ENCODE measurements at regions not wholly inside any gene's neighbourhood (a gene's known extent, or its start where the extent isn't known, plus 50 kb on each side); places are given as distances from the start of the nearest gene placed in this dataset.

DNA sequence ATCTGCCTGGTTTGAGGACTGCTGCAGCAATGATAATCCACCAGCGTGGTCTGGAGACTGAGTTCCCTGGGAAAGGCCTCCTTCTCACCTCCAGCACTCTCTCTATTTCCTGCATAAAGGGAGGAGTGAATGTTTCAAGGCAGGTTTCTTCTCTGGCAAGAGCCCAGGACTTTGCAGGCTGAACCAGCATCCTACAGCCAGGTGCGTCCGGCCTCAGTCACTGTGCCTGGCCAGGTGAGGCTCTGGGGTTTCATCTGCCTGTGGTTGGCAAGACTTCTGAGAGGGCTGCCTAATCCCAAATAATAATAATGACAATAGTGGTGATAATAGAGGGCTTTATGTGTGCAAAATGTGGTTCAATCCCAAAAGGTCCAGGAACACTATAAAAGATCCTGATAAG, 269.0 kb upstream of the TBC1D5 start:
- no peak for DNase-seq (ENCODE audit: low spot score in 2 of 2)
- H3K36me3 ChIP-seq = no peaks in the 10 kb centered on the region
- WGBS = 82% methylated on average over 3 of the region's 3 CpGs
- no peak overlapping the region for H3K4me3 ChIP-seq
- TF ChIP-seq POLR2AphosphoS5 (IDR thresholded peaks at IDR 0.05) (no peak), EP300 (IDR thresholded peaks at IDR 0.05) (no peak), POLR2A (IDR thresholded peaks at IDR 0.05) (no peak)
- TF ChIP-seq, protein P1, sequence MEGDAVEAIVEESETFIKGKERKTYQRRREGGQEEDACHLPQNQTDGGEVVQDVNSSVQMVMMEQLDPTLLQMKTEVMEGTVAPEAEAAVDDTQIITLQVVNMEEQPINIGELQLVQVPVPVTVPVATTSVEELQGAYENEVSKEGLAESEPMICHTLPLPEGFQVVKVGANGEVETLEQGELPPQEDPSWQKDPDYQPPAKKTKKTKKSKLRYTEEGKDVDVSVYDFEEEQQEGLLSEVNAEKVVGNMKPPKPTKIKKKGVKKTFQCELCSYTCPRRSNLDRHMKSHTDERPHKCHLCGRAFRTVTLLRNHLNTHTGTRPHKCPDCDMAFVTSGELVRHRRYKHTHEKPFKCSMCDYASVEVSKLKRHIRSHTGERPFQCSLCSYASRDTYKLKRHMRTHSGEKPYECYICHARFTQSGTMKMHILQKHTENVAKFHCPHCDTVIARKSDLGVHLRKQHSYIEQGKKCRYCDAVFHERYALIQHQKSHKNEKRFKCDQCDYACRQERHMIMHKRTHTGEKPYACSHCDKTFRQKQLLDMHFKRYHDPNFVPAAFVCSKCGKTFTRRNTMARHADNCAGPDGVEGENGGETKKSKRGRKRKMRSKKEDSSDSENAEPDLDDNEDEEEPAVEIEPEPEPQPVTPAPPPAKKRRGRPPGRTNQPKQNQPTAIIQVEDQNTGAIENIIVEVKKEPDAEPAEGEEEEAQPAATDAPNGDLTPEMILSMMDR (IDR thresholded peaks at IDR 0.05) = no peak
- H3K4me1 ChIP-seq = no peaks in the 10 kb centered on the region
- no peaks in the 10 kb centered on the region for H3K27me3 ChIP-seq
- H3K9me3 ChIP-seq = no peaks in the 10 kb centered on the region
- no peak overlapping the region for H3K27ac ChIP-seq

DNA sequence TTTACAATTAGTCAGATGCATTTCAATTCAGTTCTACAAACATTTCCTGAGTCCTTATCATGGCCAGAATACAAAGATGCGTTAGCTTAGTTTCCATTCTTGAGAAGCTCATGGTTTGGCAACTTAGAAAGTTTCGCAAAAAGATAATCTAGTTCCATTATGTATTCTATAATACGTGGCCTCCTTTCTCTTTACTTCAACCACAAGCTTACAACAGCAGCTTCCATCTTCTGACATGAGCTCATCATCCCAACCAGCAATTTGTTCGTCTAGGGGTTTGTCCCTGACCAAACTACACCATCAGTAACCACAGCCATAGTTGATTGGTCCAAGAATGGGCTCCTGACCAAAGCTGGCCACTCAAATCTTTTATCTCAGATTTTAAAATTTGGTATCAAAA, 267.6 kb upstream of the TBC1D5 start:
- no peak for DNase-seq (ENCODE audit: low spot score in 2 of 2)
- no peaks in the 10 kb centered on the region for H3K36me3 ChIP-seq
- no peaks in the 10 kb centered on the region for H3K4me1 ChIP-seq
- no peaks in the 10 kb centered on the region for H3K9me3 ChIP-seq
- no peak overlapping the region for H3K4me3 ChIP-seq
- TF ChIP-seq, protein P1 (IDR thresholded peaks at IDR 0.05) = no peak
- TF ChIP-seq EP300 (IDR thresholded peaks at IDR 0.05) = no peak
- no peak for TF ChIP-seq POLR2AphosphoS5 (IDR thresholded peaks at IDR 0.05)
- no peak for TF ChIP-seq POLR2A (IDR thresholded peaks at IDR 0.05)
- WGBS = 89% methylated on average over 4 of the region's 4 CpGs
- H3K27me3 ChIP-seq = no peaks in the 10 kb centered on the region
- H3K27ac ChIP-seq = no peak overlapping the region

DNA sequence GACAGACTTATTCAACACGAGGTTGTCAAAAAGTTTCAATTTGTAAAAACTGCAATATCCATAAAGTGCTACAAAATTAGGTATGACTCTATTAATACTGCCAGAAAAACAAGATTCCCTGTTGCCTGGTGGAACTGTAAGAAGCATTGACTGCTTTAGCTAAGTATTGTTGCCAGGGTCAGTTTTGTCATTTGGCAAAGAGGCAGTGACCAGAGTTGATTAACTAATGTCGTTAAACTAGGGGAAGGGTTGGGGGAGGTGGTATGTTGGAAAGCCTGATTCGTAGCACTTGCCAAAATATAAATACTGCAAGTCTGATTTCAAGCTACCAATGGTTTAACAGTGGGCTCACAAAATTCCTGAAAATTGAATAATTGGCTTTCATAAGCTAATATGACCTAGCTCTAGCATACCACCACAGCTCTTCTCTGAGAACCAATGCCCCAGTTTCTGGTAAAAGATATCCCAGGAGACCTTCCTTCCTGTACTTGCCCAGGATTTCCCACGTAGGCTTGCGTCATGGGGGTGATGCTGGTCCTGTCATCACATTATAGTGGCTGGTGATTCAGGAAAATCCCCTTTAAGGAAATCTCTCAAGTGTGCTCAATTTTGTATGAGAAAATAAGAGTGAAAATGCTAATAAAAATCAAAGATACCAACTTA, 266.4 kb upstream of the TBC1D5 start:
- no peak overlapping the region for H3K27ac ChIP-seq
- no peak for DNase-seq (ENCODE audit: low spot score in 2 of 2)
- TF ChIP-seq POLR2A (IDR thresholded peaks at IDR 0.05) (no peak), POLR2AphosphoS5 (IDR thresholded peaks at IDR 0.05) (no peak), EP300 (IDR thresholded peaks at IDR 0.05) (no peak)
- TF ChIP-seq, protein P1 (IDR thresholded peaks at IDR 0.05) = no peak
- H3K4me3 ChIP-seq = no peak overlapping the region
- no peaks in the 10 kb centered on the region for H3K9me3 ChIP-seq
- no peaks in the 10 kb centered on the region for H3K36me3 ChIP-seq
- H3K4me1 ChIP-seq = no peaks in the 10 kb centered on the region
- WGBS = 62% methylated on average over 5 of the region's 5 CpGs
- H3K27me3 ChIP-seq = no peaks in the 10 kb centered on the region

DNA sequence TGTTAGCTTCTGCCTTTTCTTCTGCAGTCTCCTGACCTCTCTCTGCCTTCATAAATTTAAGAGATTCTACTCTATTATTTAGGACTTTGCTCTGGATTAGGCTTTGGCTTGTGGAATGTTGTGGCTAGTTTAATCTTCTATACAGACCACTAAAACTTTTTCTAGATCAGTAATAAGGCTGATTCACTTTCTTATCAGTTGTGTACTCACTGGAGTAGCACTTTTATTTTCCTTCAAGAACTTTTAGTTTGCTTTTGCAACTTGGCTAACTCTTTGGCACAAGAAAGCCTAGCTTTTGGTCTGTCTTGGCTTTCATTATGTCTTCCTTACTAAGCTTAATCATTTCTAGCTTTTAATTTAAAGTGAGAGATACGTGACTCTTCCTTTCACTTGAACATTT, 265.5 kb upstream of the TBC1D5 start:
- 91% methylated on average over 1 of the region's 1 CpG for WGBS
- TF ChIP-seq POLR2AphosphoS5 (IDR thresholded peaks at IDR 0.05) = no peak
- TF ChIP-seq POLR2A (IDR thresholded peaks at IDR 0.05) = no peak
- no peak for TF ChIP-seq EP300 (IDR thresholded peaks at IDR 0.05)
- TF ChIP-seq, protein P1 (IDR thresholded peaks at IDR 0.05) = no peak

DNA sequence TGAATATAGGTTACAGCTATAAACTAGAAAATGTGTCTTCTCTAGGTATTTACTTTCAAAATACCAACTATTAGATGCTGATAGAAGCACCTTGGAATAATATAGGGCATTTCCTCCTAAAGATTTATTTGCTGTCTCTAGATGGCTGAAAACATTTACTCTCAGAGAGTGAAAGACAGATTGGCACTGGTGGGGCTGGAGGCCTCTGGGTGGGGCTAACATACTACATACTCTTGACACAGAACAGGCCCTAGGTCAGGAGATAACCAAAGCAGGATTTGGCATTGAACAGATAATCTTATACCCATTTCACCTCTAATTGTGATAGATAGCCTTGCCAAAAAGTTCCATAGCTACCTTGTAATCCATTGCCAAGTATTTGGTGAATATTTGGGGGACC, 253.3 kb upstream of the TBC1D5 start:
- Histone ChIP-seq H3K4me1 (peaks cover 4% of the 10 kb centered on the region), H3K4me3 (no peak overlapping the region), H3K9me3 (no peaks in the 10 kb centered on the region), H3K36me3 (no peaks in the 10 kb centered on the region), H3K27me3 (no peaks in the 10 kb centered on the region), H3K27ac (no peak overlapping the region)
- no peak for DNase-seq (ENCODE audit: low spot score in 2 of 2)
- TF ChIP-seq POLR2AphosphoS5 (IDR thresholded peaks at IDR 0.05) = no peak
- TF ChIP-seq EP300 (IDR thresholded peaks at IDR 0.05) = no peak

More for the DNA sequence above, 265.5 kb upstream of the TBC1D5 start:
- no peak for DNase-seq (ENCODE audit: low spot score in 2 of 2)
- no peaks in the 10 kb centered on the region for H3K36me3 ChIP-seq
- H3K27me3 ChIP-seq = no peaks in the 10 kb centered on the region
- H3K4me1 ChIP-seq = no peaks in the 10 kb centered on the region
- no peak overlapping the region for H3K27ac ChIP-seq
- no peaks in the 10 kb centered on the region for H3K9me3 ChIP-seq
- no peak overlapping the region for H3K4me3 ChIP-seq

DNA sequence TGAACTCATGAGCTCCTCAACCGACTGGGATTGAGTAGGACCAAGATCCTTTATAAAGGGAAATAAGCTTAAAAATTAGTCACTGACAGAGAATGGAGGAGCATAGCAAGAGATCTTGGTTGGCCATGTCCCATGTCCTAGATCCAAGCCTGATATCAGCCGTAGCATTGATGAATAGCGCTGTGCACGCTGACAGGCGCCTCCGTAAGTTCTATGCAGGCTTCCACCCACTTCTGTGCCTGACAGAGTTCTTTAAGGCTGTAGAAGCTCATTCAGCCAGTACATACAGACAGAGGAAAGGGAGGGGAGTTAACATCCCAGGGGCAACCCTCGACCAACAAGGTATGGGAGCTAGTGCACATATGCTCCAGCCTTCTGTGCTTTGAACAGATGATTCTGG, 251.7 kb upstream of the TBC1D5 start:
- TF ChIP-seq EP300 (IDR thresholded peaks at IDR 0.05) = no peak
- Histone ChIP-seq H3K4me1 (peaks cover 1% of the 10 kb centered on the region), H3K4me3 (no peak overlapping the region), H3K36me3 (no peaks in the 10 kb centered on the region), H3K27ac (no peak overlapping the region), H3K27me3 (no peaks in the 10 kb centered on the region), H3K9me3 (no peaks in the 10 kb centered on the region)
- 76% methylated on average over 6 of the region's 7 CpGs for WGBS
- no peak for DNase-seq (ENCODE audit: low spot score in 2 of 2)

Data from suprapubic skin (tissue), 4 donors.